ENCODE measurements at regions not wholly inside any gene's neighbourhood (a gene's known extent, or its start where the extent isn't known, plus 50 kb on each side); places are given as distances from the start of the nearest gene placed in this dataset.

DNA sequence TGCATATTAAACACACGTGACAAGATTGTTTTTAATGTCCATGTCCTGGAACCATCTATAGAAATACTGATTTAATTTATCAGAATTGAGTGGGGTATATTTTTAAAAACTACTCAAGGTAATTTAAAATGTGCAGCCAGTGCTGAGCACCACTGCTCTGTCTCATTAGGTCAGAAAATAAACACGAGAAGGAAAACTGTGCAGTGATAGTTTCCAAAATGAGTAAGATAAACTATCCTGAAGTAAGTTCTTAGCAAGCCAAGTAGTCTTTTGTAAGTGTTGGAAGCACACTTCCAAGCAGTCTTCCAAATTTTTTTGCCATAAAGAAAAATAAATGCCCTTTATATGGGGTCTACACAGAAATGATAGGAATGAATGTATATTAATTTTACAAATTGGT lies 93.8 kb upstream of the DNAJC10 start:
- H4K5ac ChIP-seq (ENCODE audit: low read length) = no peak overlapping the region
- no peaks in the 10 kb centered on the region for H3K79me1 ChIP-seq (ENCODE audit: low read length)
- no peak overlapping the region for H3K9ac ChIP-seq (ENCODE audit: low read length)
- H3K18ac ChIP-seq (ENCODE audit: low read length) = no peak overlapping the region
- H2BK15ac ChIP-seq (replicated peaks; ENCODE audit: low read depth) = no peak overlapping the region
- no peak overlapping the region for H3K27ac ChIP-seq (ENCODE audit: low read depth, low read length)
- H2AK5ac ChIP-seq (ENCODE audit: low read length) = no peak overlapping the region
- H2BK5ac ChIP-seq (ENCODE audit: low read length) = no peak overlapping the region
- no peak overlapping the region for H3K4ac ChIP-seq (ENCODE audit: low read depth, low read length)
- no peaks in the 10 kb centered on the region for H3K4me1 ChIP-seq (ENCODE audit: control insufficient read depth, low read depth, low read length)
- H3K23ac ChIP-seq (ENCODE audit: low read length) = no peak overlapping the region
- H3K79me2 ChIP-seq (ENCODE audit: control insufficient read depth, insufficient read depth, low read length) = no peaks in the 10 kb centered on the region
- no peak overlapping the region for H4K8ac ChIP-seq (ENCODE audit: low read depth, low read length)
- no peak overlapping the region for H2BK120ac ChIP-seq (ENCODE audit: low read depth, low read length)
- H3K27me3 ChIP-seq (ENCODE audit: insufficient read depth, low read length, poor library complexity) = no peaks in the 10 kb centered on the region
- H3K36me3 ChIP-seq (ENCODE audit: control insufficient read depth, insufficient read depth, low read length) = no peaks in the 10 kb centered on the region
- H3K56ac ChIP-seq (ENCODE audit: low read length) = no peak overlapping the region
- WGBS (ENCODE audit: extremely low coverage, insufficient coverage, low lambda C conversion rate) = no CpG with 5 or more reads among the region's 2 CpGs
- no peak overlapping the region for H3K4me2 ChIP-seq (ENCODE audit: low read length)
- no peak for DNase-seq
- no peak overlapping the region for H3K4me3 ChIP-seq (ENCODE audit: low read length)

DNA sequence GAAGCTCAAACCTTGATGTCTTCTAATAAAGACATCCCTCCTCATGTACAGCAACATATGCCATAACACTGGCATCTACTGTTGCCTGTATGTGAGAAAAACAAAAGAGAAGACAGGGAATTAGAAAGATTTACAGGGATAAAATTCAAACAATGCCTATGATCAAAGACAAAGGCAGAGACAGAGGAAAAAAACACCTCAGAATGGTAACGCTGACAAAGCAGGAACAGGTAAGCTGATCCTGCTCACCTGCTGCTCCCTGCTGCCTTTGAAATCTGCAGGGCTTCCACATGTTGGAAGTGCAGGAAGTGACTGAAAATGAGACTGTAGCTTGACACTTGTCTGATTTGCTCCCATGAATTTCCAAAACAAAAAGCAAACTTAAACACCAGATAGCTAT lies 90.2 kb upstream of the DNAJC10 start:
- no peak overlapping the region for H2AK5ac ChIP-seq (ENCODE audit: low read length)
- no CpG with 5 or more reads among the region's 1 CpG for WGBS (ENCODE audit: extremely low coverage, insufficient coverage, low lambda C conversion rate)
- no peaks in the 10 kb centered on the region for H3K27me3 ChIP-seq (ENCODE audit: insufficient read depth, low read length, poor library complexity)
- H2BK120ac ChIP-seq (ENCODE audit: low read depth, low read length) = no peak overlapping the region
- H3K36me3 ChIP-seq (ENCODE audit: control insufficient read depth, insufficient read depth, low read length) = no peaks in the 10 kb centered on the region
- no peaks in the 10 kb centered on the region for H3K79me2 ChIP-seq (ENCODE audit: control insufficient read depth, insufficient read depth, low read length)
- no peak overlapping the region for H3K23ac ChIP-seq (ENCODE audit: low read length)
- no peak overlapping the region for H3K4ac ChIP-seq (ENCODE audit: low read depth, low read length)
- H3K56ac ChIP-seq (ENCODE audit: low read length) = no peak overlapping the region
- H3K4me2 ChIP-seq (ENCODE audit: low read length) = no peak overlapping the region
- H3K79me1 ChIP-seq (ENCODE audit: low read length) = no peaks in the 10 kb centered on the region
- DNase-seq = no peak
- H3K27ac ChIP-seq (ENCODE audit: low read depth, low read length) = no peak overlapping the region
- H2BK15ac ChIP-seq (replicated peaks; ENCODE audit: low read depth) = no peak overlapping the region
- H3K9ac ChIP-seq (ENCODE audit: low read length) = no peak overlapping the region
- no peak overlapping the region for H4K8ac ChIP-seq (ENCODE audit: low read depth, low read length)
- H3K4me3 ChIP-seq (ENCODE audit: low read length) = no peak overlapping the region
- no peak overlapping the region for H2BK5ac ChIP-seq (ENCODE audit: low read length)
- no peak overlapping the region for H4K5ac ChIP-seq (ENCODE audit: low read length)
- H3K4me1 ChIP-seq (ENCODE audit: control insufficient read depth, low read depth, low read length) = no peaks in the 10 kb centered on the region
- H3K18ac ChIP-seq (ENCODE audit: low read length) = no peak overlapping the region

DNA sequence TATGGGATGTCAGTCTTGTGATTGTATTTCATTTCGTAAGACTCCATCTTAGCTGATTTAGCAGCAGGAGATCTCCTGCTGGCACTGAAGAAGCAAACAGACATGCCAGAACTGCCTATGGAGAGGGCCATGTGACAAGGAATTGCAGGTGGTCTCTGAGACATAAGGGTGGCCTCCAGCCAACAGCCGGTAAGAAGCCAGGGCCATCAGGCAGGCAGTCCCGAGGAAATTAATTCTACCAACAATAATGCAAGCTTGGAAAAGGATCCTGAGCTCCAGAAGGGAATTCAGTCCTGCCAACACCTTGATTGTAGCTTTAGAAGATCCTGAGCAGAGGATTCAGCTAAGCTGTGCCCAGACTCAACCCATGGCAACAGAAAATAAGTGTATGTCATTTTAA lies 87.1 kb upstream of the DNAJC10 start:
- Histone ChIP-seq H2BK15ac (replicated peaks; ENCODE audit: low read depth) (no peak overlapping the region), H3K18ac (ENCODE audit: low read length) (no peak overlapping the region), H3K79me1 (ENCODE audit: low read length) (no peaks in the 10 kb centered on the region), H2BK5ac (ENCODE audit: low read length) (no peak overlapping the region), H3K23ac (ENCODE audit: low read length) (no peak overlapping the region), H3K9ac (ENCODE audit: low read length) (no peak overlapping the region), H2BK120ac (ENCODE audit: low read depth, low read length) (no peak overlapping the region), H3K4me1 (ENCODE audit: control insufficient read depth, low read depth, low read length) (no peaks in the 10 kb centered on the region), H3K56ac (ENCODE audit: low read length) (no peak overlapping the region), H2AK5ac (ENCODE audit: low read length) (no peak overlapping the region), H3K36me3 (ENCODE audit: control insufficient read depth, insufficient read depth, low read length) (no peaks in the 10 kb centered on the region), H4K8ac (ENCODE audit: low read depth, low read length) (no peak overlapping the region), H3K27ac (ENCODE audit: low read depth, low read length) (no peak overlapping the region), H4K5ac (ENCODE audit: low read length) (no peak overlapping the region), H3K4me2 (ENCODE audit: low read length) (no peak overlapping the region), H3K4ac (ENCODE audit: low read depth, low read length) (no peak overlapping the region), H3K27me3 (ENCODE audit: insufficient read depth, low read length, poor library complexity) (no peaks in the 10 kb centered on the region), H3K4me3 (ENCODE audit: low read length) (no peak overlapping the region), H3K79me2 (ENCODE audit: control insufficient read depth, insufficient read depth, low read length) (no peaks in the 10 kb centered on the region)
- DNase-seq = no peak
- WGBS (ENCODE audit: extremely low coverage, insufficient coverage, low lambda C conversion rate) = no CpG with 5 or more reads among the region's 3 CpGs

DNA sequence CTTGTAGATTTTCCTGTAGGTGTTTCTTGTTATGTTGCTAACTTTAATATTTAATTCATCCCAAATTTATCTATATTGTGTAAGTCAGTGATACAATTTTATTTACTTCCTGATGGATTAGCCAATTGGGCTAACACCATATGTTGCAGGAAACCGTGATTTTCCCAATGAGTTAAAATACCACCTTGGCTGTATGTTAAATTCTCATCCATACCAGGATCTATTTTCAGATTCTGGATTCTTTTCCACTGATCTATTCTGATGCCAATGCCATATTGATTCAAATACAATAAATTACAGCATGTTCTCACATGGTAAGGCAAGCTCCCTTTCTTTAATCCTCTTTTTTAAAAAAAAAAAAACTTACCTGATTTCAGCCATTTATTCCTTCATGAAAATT lies 85.8 kb upstream of the DNAJC10 start:
- no peaks in the 10 kb centered on the region for H3K27me3 ChIP-seq (ENCODE audit: insufficient read depth, low read length, poor library complexity)
- no peak overlapping the region for H3K4me2 ChIP-seq (ENCODE audit: low read length)
- no peak overlapping the region for H2BK120ac ChIP-seq (ENCODE audit: low read depth, low read length)
- H2BK15ac ChIP-seq (replicated peaks; ENCODE audit: low read depth) = no peak overlapping the region
- H2BK5ac ChIP-seq (ENCODE audit: low read length) = no peak overlapping the region
- no peak overlapping the region for H4K5ac ChIP-seq (ENCODE audit: low read length)
- no peak overlapping the region for H4K8ac ChIP-seq (ENCODE audit: low read depth, low read length)
- no peak overlapping the region for H3K18ac ChIP-seq (ENCODE audit: low read length)
- H3K4ac ChIP-seq (ENCODE audit: low read depth, low read length) = no peak overlapping the region
- H3K4me1 ChIP-seq (ENCODE audit: control insufficient read depth, low read depth, low read length) = no peaks in the 10 kb centered on the region
- DNase-seq = no peak
- H3K23ac ChIP-seq (ENCODE audit: low read length) = no peak overlapping the region
- no peak overlapping the region for H3K27ac ChIP-seq (ENCODE audit: low read depth, low read length)
- WGBS (ENCODE audit: extremely low coverage, insufficient coverage, low lambda C conversion rate) = no CpG with 5 or more reads among the region's 1 CpG
- no peaks in the 10 kb centered on the region for H3K79me2 ChIP-seq (ENCODE audit: control insufficient read depth, insufficient read depth, low read length)
- no peak overlapping the region for H3K9ac ChIP-seq (ENCODE audit: low read length)
- H3K79me1 ChIP-seq (ENCODE audit: low read length) = no peaks in the 10 kb centered on the region
- no peak overlapping the region for H2AK5ac ChIP-seq (ENCODE audit: low read length)
- H3K56ac ChIP-seq (ENCODE audit: low read length) = no peak overlapping the region
- H3K4me3 ChIP-seq (ENCODE audit: low read length) = no peak overlapping the region
- no peaks in the 10 kb centered on the region for H3K36me3 ChIP-seq (ENCODE audit: control insufficient read depth, insufficient read depth, low read length)

DNA sequence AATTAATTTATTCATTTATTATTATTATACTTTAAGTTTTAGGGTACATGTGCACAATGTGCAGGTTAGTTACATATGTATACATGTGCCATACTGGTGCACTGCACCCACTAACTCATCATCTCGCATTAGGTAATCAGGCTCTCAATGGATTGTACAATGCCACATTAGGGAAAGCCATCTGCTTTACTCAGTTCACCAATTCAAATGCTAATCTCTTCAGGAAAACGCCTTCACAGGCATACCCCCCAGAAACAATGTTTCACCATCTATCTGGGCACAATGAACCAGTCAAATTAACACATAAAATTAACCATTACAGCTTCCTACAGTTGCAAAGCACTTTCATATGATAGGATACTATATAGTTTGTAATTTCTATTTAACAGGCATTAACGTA lies 84.8 kb upstream of the DNAJC10 start:
- Histone ChIP-seq H3K4me2 (ENCODE audit: low read length) (no peak overlapping the region), H2BK5ac (ENCODE audit: low read length) (no peak overlapping the region), H3K79me1 (ENCODE audit: low read length) (no peaks in the 10 kb centered on the region), H3K9ac (ENCODE audit: low read length) (no peak overlapping the region), H3K23ac (ENCODE audit: low read length) (no peak overlapping the region), H2AK5ac (ENCODE audit: low read length) (no peak overlapping the region), H3K36me3 (ENCODE audit: control insufficient read depth, insufficient read depth, low read length) (no peaks in the 10 kb centered on the region), H2BK15ac (replicated peaks; ENCODE audit: low read depth) (no peak overlapping the region), H4K8ac (ENCODE audit: low read depth, low read length) (no peak overlapping the region), H3K18ac (ENCODE audit: low read length) (no peak overlapping the region), H3K27ac (ENCODE audit: low read depth, low read length) (no peak overlapping the region), H3K27me3 (ENCODE audit: insufficient read depth, low read length, poor library complexity) (no peaks in the 10 kb centered on the region), H3K4me1 (ENCODE audit: control insufficient read depth, low read depth, low read length) (no peaks in the 10 kb centered on the region), H3K4ac (ENCODE audit: low read depth, low read length) (no peak overlapping the region), H3K4me3 (ENCODE audit: low read length) (no peak overlapping the region), H4K5ac (ENCODE audit: low read length) (no peak overlapping the region), H3K79me2 (ENCODE audit: control insufficient read depth, insufficient read depth, low read length) (no peaks in the 10 kb centered on the region), H3K56ac (ENCODE audit: low read length) (no peak overlapping the region), H2BK120ac (ENCODE audit: low read depth, low read length) (no peak overlapping the region)
- DNase-seq = no peak
- no CpG with 5 or more reads among the region's 3 CpGs for WGBS (ENCODE audit: extremely low coverage, insufficient coverage, low lambda C conversion rate)

DNA sequence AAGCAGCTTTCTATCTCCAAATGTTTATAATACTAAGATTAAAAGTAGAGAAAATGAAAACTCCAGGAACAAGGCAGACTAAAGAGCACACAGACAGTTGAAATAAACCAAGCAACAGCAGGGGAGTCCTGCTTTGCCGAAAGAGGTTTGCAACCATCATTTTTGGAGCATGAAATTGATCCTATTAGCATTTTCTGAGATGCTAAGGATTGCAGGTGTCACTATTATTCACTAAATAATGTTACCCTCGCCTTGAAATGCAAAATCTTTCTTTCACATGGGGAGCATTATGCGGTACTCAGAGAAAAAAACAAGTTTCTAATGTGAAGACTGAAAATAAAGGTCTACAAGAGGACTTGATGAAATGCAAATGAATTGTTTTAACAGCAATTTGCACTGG lies 81.7 kb upstream of the DNAJC10 start:
- Histone ChIP-seq H3K4me1 (ENCODE audit: control insufficient read depth, low read depth, low read length) (no peaks in the 10 kb centered on the region), H3K23ac (ENCODE audit: low read length) (no peak overlapping the region), H3K79me1 (ENCODE audit: low read length) (no peaks in the 10 kb centered on the region), H3K9ac (ENCODE audit: low read length) (no peak overlapping the region), H3K4me2 (ENCODE audit: low read length) (no peak overlapping the region), H3K18ac (ENCODE audit: low read length) (no peak overlapping the region), H3K27ac (ENCODE audit: low read depth, low read length) (no peak overlapping the region), H4K5ac (ENCODE audit: low read length) (no peak overlapping the region), H3K4me3 (ENCODE audit: low read length) (no peak overlapping the region), H3K4ac (ENCODE audit: low read depth, low read length) (no peak overlapping the region), H3K36me3 (ENCODE audit: control insufficient read depth, insufficient read depth, low read length) (no peaks in the 10 kb centered on the region), H3K56ac (ENCODE audit: low read length) (no peak overlapping the region), H3K27me3 (ENCODE audit: insufficient read depth, low read length, poor library complexity) (no peaks in the 10 kb centered on the region), H4K8ac (ENCODE audit: low read depth, low read length) (no peak overlapping the region), H3K79me2 (ENCODE audit: control insufficient read depth, insufficient read depth, low read length) (no peaks in the 10 kb centered on the region), H2AK5ac (ENCODE audit: low read length) (no peak overlapping the region), H2BK5ac (ENCODE audit: low read length) (no peak overlapping the region), H2BK120ac (ENCODE audit: low read depth, low read length) (no peak overlapping the region), H2BK15ac (replicated peaks; ENCODE audit: low read depth) (no peak overlapping the region)
- WGBS (ENCODE audit: extremely low coverage, insufficient coverage, low lambda C conversion rate) = no CpG with 5 or more reads among the region's 3 CpGs
- DNase-seq = no peak
